Skin epidermis (tissue), 12 donors: ENCODE measurements at regions not wholly inside any gene's neighbourhood (a gene's known extent, or its start where the extent isn't known, plus 50 kb on each side); places are given as distances from the start of the nearest gene placed in this dataset.

ENCODE experiments used
- H3K27ac ChIP-seq, 21 experiments: fragments of 200-600 bp; sonication (generic) in 11 of 21; one replicate each; pipeline ENCODE4 v1.5.0; 2020; ENCODE audit warnings: mild to moderate bottlenecking in 3 of 21, inconsistent platforms in 2 of 21, moderate library complexity in 2 of 21
- H3K4me3 ChIP-seq, 7 experiments: fragments of 200-600 bp; sonication (generic) in 2 of 7; one replicate each; pipeline ENCODE4 v1.5.0; 2020; ENCODE audit warnings: inconsistent platforms in 2 of 7, mild to moderate bottlenecking in 2 of 7, moderate library complexity in 1 of 7

DNA sequence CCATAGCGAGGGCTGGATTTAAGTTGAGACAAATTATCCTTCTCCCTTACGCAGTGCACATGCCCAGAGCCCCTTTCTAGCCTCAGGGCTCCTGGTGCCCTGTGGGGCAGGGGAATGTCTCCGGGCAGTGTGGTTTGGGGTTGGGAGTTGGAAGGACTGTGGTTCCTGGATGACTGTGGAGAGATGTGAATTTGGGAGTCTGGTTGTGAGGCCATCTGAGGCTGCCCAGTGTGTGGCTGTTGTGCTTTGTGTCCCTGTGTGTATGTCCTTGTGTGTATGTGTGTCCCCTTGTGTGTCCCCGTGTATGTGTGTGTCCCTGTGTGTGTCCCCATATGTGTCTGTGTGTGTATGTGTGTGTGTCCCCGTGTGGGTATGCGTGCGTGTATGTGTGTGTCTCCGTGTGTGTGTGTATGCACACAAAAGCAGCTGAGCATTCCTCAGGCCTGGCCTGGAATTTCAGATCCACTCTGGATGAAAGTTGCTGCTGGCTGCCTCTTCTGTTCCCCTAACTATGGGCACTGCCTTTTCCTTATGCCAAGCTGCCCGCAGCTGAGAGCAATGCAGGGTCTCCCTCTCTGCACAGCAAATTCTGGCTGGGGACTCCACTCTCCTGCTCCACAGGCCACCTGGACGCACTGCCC, 65.4 kb downstream of the UBIAD1 start:
- Histone ChIP-seq H3K4me3 (no peak overlapping the region), H3K27ac (no peak overlapping the region)

DNA sequence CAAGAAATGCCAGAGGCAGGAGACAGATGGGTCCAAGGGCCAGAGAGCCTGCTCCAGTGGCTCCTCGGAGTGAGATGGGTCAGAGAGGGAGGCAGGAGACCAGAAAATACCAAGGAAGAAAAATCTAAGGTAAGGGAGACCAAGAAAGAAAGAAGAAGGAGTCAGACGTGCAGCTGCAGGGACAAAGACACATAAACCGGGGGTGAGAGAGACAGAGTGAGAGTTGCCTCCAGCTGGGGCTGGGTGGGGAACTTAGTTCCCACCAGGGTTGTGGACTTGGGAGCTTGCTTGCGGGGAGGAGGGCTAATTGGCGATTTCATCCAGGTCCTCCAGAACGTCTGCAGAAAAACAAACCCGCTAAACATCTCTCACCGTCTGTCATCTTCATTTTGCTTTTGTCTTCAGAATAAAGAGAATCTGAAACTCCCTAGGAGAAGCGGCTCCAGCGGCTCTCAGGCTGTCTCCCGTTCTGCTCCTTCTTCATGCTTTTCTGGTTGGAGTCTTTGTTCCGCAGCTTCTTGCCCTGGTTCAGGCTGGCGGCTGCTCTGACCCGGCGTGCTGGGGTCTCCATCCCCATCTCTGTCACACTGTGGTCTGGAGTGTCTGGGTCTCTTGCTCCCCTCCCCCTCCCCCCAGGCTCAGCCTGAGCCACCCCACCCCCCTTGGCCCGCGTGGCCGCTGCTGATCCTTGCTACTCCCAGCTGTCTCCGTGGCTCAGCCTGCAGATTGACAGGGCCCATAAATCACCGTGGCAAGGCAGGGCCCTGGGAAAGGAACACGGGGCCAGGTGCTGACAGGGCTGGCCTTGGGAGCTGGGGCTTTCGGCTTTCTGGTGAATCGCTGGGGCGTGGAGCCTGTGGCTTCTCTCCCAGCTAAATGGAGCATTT, 66.6 kb downstream of the UBIAD1 start:
- Histone ChIP-seq H3K27ac (no peak overlapping the region), H3K4me3 (no peak overlapping the region)

DNA sequence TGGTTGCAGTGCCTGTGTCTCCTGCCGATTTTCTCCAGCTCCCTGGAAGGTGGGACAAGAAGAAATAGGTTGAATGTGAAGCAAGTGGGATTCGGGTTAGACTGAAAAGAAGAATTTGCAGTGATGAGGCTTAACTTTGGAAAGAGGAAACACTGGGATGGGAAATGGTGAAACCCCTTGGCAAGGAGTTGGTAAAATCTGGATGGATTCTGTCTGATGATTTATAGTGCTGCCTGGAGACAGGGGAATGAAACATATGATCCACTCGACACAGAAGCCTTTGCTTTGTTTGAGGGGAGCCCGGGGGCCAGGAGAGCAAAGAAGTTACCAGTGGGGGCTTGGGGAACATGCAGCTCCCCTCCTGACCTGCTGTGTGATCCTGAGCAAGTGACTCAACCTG, 67.2 kb downstream of the UBIAD1 start:
- Histone ChIP-seq H3K27ac (no peak overlapping the region), H3K4me3 (no peak overlapping the region)

DNA sequence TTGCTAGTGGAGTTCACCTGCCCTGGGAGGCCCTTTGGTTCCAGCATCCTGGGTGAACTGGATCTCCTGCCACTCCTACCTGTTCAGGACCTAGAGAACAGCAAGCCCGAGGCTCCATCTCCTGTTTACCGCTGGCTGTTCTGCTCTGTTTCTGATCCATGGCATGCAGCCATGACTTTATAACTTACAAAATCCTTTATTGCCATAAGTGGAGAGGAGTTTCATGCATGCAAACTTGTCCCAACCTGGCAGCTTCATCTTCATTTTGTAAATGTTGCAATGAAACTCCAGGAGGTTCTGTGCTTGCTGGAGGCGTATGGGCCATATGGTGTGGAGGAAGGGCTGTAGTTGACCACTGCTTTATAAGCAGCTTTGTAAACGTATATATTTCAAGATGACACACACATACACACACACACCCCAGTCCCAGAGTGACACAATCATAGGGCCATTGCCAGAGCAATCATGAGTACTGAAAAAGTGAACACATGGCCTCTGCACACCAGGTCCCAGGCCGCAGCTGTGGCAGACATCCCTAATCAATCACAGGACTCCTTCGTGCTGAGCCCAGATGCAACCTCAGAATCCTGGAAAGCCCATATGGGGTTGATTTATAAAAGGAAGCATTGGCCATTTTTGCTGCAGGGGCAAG, 69.0 kb downstream of the UBIAD1 start:
- Histone ChIP-seq H3K27ac (peak overlapping the region in 2 of 21 experiments; percentile 10 to 60), H3K4me3 (no peak overlapping the region)

DNA sequence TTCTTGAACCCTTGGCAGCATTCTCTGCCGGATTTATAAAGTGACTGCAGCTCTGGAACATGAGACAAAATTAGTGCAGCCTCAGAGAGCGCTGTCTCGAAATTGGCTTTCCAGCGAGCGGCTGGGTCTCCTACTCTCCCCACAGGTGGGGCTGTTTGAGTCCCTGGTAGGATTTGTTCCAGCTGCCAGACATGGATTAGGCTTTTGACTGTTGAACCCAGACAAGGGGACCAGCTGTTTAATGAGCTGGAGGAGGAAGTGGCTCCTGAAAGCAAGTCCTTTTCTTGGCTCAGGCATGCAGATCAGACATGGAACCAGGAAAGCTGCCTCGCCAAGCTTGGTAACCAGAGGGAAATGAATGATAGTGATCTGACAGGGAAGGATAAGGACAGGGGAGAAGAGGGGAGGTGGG, 69.6 kb downstream of the UBIAD1 start:
- peak overlapping the region in 3 of 21 experiments; percentile 10 to 60 (median 27) for H3K27ac ChIP-seq
- H3K4me3 ChIP-seq, result no peak overlapping the region

DNA sequence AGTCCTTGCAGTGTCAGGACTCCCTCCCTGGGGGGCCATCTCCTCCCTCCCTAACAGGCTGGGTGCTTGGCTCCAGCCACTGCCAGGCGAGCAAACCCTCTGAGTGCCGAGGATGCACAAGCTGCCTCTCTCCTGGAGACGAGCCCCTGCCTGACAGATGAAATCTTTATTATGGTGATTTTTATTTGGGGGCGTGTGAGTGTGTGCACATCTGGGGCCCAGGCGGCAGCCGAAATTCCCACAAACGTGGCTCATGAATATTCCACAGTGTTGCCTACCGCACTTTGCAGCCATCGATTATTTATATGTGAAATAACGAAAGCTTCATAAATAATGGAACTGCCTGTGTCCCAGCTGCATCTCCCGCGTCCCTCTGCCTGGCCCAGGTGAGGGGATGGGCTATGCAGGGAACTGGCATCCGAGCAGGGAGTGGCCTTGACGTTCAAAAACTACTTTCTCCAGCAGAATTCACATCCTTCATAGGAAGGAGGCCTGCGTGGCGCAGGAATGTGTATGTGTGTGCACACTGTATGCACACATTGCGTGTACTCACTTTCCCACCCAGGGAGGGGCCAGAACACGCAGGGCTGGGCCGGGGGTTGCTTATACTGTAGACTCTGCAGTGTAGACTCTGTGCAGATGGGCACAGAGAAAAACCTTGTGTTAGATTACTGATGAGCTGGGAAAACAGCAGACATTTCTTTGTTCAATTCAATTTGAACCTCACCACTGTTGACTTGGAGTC, 73.1 kb downstream of the UBIAD1 start:
- H3K4me3 ChIP-seq, result no peak overlapping the region
- H3K27ac ChIP-seq, result no peak overlapping the region

DNA sequence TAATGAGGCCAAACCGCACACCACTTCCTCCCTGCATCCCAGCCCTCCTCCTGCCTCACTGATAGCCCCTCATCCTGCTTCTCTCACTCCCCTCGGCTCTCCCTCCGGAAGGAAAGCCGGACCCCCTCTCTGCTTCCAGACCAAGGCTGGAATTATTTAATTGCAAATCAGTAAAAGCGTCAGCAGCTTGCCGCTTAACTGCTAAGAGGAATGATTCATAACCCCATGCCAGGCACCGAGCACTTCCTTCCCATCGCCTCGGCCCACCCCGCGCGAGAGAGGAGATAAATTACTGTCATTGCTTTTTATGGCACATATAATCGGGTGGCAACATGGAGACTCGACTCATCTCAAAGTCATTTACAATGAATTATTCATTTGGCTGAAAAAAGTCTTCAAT, 77.3 kb downstream of the UBIAD1 start:
- no peak overlapping the region for H3K27ac ChIP-seq
- no peak overlapping the region for H3K4me3 ChIP-seq

DNA sequence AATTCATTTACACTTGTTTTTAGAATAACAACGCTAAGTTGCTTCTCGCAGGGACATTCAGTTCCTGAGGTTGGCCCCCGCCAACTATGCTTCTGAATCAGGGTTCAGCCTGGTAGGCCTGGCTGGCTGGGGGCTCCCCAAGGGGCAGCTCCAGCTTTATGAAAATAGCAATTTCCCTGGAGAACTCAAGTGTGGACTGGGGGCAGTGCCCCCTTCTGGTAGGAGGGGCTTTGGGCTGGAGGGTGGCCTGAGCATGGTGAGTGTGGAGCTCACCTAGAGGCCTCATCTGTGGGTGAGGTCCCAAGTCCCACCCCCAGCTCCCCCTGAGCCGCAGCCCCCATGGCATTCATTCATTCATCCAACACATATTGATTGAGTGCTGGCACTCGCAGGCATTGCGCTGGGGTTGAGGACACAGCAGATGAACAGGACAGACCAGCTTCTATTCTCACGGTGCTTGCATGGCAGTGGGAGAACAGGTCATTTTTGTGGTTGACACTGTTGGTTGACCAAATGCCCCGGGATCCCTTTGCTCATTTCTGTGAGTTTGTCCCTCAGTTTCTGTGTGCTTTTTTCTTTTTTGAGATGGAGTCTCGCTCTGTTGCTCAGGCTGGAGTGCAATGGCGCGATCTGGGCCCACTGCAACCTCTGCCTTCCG, 79.2 kb downstream of the UBIAD1 start:
- Histone ChIP-seq H3K4me3 (no peak overlapping the region), H3K27ac (no peak overlapping the region)

DNA sequence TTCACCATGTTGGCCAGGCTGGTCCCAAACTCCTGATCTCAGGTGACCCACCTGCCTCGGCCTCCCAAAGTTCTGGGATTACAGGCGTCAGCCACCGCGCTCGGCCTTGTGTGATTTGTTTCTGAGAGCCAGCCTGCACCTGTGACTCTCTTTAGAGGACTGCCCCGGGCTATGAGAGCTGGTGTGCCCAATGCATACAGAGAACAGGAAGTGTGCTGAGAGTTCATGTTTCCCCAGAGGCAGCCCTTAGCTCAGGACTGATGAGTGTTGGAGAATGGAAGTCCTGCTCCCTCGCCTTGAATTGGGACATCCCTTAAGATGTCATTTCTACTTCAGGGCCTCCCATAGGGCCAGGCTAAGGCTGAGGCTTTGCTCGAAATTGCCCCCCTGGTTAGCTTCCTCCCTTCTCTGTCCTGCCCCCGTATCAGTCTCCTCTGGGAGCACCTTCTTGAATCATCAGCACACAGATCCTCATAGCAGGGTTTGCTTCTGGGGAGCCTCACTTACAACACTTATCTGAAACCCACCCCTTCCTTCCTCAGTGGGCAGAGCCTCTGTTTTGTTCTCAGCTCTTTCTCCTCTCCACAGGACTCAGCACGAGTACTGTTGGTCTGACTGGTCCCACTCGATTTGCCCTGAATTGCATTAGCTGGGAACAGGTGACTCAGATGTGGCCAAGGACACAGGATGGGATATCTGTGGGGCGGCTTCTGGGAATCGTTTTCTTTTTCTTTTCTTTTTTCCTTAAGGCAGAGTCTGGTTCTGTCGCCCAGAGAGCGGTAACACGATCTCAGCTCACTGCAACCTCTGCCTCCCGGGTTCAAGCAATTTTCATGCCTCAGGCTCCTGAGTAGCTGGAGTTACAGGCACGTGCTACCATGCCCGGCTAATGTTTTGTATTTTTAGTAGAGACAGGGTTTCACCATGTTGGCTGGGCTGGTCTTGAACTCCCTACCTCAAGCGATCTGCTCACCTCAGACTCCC, 80.1 kb downstream of the UBIAD1 start:
- Histone ChIP-seq H3K27ac (no peak overlapping the region), H3K4me3 (no peak overlapping the region)

DNA sequence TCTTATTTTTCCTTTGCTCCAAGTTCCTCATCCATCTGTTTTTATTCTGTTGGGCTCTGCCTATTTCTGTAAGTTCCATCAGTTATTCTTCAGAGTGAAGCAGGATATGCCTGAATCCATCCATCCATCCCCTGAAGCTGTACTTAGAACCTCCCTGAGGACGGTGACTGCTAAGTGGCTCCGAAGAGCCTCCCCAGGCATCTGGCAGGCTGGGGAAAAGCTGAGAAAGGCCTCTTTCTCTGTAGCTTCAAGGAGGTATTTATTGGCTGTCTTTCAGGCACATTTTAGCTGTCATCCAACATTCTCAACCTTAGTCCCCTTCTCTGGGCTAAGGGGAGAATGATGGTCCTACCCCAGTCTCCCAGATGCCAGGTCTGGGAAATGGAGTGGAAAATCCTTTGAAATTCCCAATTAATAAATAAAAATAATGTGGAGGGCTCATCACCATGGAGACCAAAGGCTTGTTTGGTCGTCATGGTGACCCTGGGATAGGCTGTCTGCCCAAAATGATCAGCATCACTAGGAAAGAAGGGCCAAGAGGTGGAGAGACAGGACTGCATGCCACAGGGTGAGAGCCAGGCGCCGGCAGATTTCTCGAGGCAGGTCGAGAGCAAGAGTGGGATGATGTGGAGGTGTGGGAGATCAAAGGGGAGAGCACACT, 82.0 kb downstream of the UBIAD1 start:
- H3K4me3 ChIP-seq, result no peak overlapping the region
- H3K27ac ChIP-seq, result no peak overlapping the region

DNA sequence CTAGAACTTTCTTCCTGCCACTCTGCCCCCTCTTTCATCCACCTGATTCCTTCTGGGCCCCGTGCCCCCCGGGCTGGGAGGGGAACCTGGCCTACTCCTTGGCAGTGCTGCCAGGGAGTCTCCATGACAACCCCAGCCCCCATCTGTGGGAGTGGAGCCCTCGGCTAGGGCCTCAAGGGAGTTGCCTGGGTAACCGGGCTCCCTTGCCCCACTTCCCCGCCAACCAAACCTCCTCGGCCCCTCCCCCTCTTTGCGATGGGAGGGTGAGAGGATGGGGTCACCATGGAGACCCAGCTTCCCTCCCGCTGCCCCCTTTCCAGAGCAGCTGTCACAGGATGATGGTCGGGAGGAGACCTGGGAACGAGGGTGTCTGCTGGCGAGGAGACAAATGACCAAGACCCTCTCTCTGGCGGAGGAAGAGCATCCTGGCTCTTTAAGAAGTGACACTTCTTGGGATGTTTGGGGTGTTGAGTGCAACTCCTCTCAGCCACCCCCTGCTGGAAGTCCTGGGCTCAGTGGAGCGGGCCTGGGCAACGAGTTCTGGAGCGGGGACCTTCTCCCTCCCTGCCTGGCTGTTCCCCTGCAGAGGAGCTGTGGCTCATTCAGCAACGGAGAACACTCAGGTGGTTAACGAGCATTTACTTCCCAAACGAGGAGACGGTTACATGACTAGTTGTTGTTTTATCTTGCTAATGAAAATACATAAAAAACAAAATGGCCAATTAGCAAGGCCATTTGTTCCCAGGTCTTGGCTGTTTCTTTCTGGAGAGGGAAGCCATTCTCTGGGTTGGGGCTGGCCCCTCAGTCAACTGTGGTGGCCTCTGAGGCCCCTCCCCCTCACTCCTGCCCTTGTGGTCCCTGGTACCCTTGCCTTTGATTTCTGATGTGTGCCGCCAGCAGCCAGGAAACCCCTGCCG, 82.8 kb downstream of the UBIAD1 start:
- H3K27ac ChIP-seq, result no peak overlapping the region
- no peak overlapping the region for H3K4me3 ChIP-seq

DNA sequence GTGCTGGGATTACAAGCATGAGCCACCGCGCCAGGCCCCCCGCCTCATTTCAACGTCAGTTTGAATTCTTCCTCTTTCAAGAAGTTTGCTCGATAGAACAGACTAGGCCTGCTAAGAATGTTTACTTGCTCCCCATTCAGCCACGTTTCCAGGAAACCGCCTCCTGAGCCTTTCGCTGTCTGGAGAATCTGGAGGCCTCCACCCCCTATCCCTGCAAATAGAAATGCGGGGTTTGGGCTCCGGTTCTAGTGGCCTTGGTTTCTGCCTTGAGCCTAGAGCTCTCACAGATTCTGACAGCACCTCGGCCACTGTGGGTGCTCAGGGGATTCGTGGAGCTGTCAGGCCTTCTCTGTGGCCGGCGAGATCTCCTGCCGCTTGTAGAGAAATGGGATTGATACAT, 84.3 kb downstream of the UBIAD1 start:
- Histone ChIP-seq H3K4me3 (no peak overlapping the region), H3K27ac (no peak overlapping the region)

DNA sequence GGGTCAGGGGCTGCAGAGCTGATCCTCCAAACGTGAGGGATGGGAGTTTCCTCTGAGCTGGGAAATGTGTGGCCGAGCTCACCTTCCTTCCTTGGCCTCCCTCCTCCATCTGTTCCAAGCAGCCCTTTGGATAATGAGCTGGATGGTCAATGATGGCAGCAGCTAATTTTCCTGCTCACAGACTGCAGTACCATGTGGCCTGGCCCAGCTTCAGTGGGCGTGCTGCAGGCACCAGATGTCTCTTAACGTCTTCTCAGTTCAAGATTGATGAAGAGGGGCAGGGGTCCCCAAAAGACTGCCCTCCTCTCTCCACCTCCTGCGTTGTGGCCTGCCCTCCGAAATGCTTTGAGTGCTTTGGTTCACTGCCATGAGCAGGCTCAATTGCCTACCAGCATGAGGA, 86.0 kb downstream of the UBIAD1 start:
- Histone ChIP-seq H3K4me3 (no peak overlapping the region), H3K27ac (no peak overlapping the region)

DNA sequence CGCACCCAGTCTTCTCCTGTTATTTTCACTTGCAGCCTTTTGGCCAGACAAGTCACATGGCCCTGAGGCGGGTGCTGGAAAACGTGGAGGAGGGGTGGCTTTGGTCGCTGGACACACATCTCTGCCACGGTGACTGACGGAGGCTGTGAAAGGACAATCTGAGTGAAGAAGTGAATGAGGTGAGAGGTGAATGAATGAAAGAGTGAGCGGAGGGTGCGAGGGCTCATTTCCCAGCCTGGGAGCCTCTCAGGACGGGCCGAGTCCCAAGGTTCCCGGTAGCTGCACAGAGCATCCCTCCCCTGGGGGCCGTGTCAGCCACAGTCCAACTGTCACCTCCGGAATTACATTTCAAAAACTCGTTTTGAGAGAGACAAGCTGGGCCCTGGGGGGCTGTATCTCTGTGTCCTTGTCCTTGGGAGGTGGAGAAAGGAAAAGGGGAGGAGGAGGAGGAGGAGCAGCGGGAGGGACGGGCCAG, 89.6 kb downstream of the UBIAD1 start:
- H3K4me3 ChIP-seq, result no peak overlapping the region

DNA sequence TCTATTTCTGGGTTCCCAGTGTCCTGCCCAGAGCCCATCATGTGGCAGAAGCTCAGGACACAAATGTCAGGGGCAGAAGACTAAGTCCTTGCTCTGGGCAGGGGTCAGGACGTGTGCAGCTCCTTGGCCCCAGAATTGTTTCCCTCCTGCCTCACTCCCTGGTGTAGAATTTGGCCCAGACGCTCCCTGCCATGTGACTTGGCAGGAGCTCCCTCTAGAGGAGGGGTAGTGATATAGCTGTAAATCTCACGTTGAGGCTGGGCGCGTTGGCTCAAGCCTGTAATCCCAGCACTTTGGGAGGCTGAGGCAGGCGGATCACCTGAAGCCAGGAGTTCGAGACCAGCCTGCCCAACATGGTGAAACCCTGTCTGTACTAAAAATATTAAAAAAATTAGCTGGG, 91.2 kb downstream of the UBIAD1 start:
- H3K4me3 ChIP-seq, result no peak overlapping the region

More for the DNA sequence above, 89.6 kb downstream of the UBIAD1 start:
- H3K27ac ChIP-seq, result no peak overlapping the region

DNA sequence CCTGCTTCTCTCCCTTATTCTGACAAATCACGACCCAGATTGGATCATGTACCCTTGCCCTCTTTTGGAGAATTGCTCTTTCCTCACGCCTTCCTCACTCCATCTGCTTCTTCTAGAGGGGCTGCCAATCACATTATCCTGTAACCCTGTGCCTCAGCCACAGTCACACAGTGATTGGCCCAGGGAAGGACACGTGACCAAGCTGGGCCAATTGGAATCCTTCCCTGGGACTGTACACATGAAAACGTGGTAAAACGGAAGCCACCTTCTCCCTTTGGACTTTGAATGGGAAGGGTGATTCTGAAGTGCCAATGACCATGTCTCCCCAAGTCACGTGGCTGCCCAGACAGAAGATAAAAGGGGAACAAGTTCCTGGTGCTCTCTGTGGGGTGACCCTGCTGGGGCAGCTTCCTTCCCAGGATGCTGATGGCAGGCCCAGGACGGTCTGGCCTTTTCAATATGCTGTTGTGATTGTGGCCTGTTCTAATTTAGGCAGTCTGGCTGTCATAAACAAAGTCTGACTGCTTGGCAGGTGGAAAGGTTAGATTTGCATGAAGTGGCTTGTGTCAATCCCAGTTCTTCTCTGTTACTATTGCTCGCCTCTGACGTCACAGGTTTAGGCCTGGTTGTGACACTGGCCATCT, 92.9 kb downstream of the UBIAD1 start:
- Histone ChIP-seq H3K4me3 (no peak overlapping the region), H3K27ac (no peak overlapping the region)

More for the DNA sequence above, 91.2 kb downstream of the UBIAD1 start:
- H3K27ac ChIP-seq, result no peak overlapping the region
